ENCODE measurements at regions not wholly inside any gene's neighbourhood (a gene's known extent, or its start where the extent isn't known, plus 50 kb on each side); places are given as distances from the start of the nearest gene placed in this dataset.
"Not testable (repeated sequence)": the region's sequence is repeated elsewhere in the genome, so short reads cannot be mapped to it uniquely, and the experiment has no call there.

- not testable (repeated sequence) for DNase-seq (ENCODE audit: low read depth)
Observed at GRCh38 chr7:115273855-115274254, 352.0 kb downstream of the MDFIC start.

- no peak for DNase-seq (ENCODE audit: low read depth)
Observed at GRCh38 chr7:115273139-115273772, 351.4 kb downstream of the MDFIC start.

- DNase-seq (ENCODE audit: low read depth): peak; percentile 31
Observed at GRCh38 chr7:115271332-115272235, 349.7 kb downstream of the MDFIC start.

- no peak for DNase-seq (ENCODE audit: low read depth)
Observed at GRCh38 chr7:115269486-115269885, 347.6 kb downstream of the MDFIC start.

GRCh38 chr7:115267503-115267902, 345.6 kb downstream of the MDFIC start:
- DNase-seq (ENCODE audit: low read depth): no peak

GRCh38 chr7:115260381-115260780, 338.5 kb downstream of the MDFIC start:
- DNase-seq (ENCODE audit: low read depth): no peak

GRCh38 chr7:115252461-115252860, 330.6 kb downstream of the MDFIC start:
- DNase-seq (ENCODE audit: low read depth): no peak

GRCh38 chr7:115249080-115249479, 327.2 kb downstream of the MDFIC start:
- no peak for DNase-seq (ENCODE audit: low read depth)

GRCh38 chr7:115241151-115241550, 319.3 kb downstream of the MDFIC start:
- DNase-seq (ENCODE audit: low read depth): no peak

GRCh38 chr7:115240242-115240641, 318.3 kb downstream of the MDFIC start:
- no peak for DNase-seq (ENCODE audit: low read depth)

GRCh38 chr7:115235075-115235474, 313.2 kb downstream of the MDFIC start:
- DNase-seq (ENCODE audit: low read depth): no peak

GRCh38 chr7:115233809-115234208, 311.9 kb downstream of the MDFIC start:
- no peak for DNase-seq (ENCODE audit: low read depth)

GRCh38 chr7:115232041-115232440, 310.1 kb downstream of the MDFIC start:
- DNase-seq (ENCODE audit: low read depth): peak; percentile 17

GRCh38 chr7:115230882-115231571, 309.1 kb downstream of the MDFIC start:
- peak; percentile 92 for DNase-seq (ENCODE audit: low read depth)

GRCh38 chr7:115229401-115230105, 307.7 kb downstream of the MDFIC start:
- DNase-seq (ENCODE audit: low read depth): peak; percentile 40

GRCh38 chr7:115227473-115228235, 305.8 kb downstream of the MDFIC start:
- DNase-seq (ENCODE audit: low read depth): peak; percentile 17

- DNase-seq (ENCODE audit: low read depth): no peak
Observed at GRCh38 chr7:115226410-115226809, 304.5 kb downstream of the MDFIC start.

GRCh38 chr7:115224922-115225321, 303.0 kb downstream of the MDFIC start:
- DNase-seq (ENCODE audit: low read depth): no peak

- no peak for DNase-seq (ENCODE audit: low read depth)
Observed at GRCh38 chr7:115223959-115224358, 302.1 kb downstream of the MDFIC start.

GRCh38 chr7:115221456-115221855, 299.6 kb downstream of the MDFIC start:
- DNase-seq (ENCODE audit: low read depth): no peak

- DNase-seq (ENCODE audit: low read depth): no peak
Observed at GRCh38 chr7:115218076-115218475, 296.2 kb downstream of the MDFIC start.
